ENCODE measurements at regions not wholly inside any gene's neighbourhood (a gene's known extent, or its start where the extent isn't known, plus 50 kb on each side); places are given as distances from the start of the nearest gene placed in this dataset.

- H3K4me3 ChIP-seq (ENCODE audit: low read depth, low read length): no peak overlapping the region
- no peak for TF ChIP-seq CTCF (IDR thresholded peaks at IDR 0.05; ENCODE audit: low read depth, low read length, missing control alignments)
- DNase-seq (ENCODE audit: low read depth): no peak
These were observed 54.2 kb upstream of the AMPD3 start for GRCh38 chr11:10400856-10401255.

- no peak for TF ChIP-seq CTCF (IDR thresholded peaks at IDR 0.05; ENCODE audit: low read depth, low read length, missing control alignments)
- DNase-seq (ENCODE audit: low read depth): no peak
- no peak overlapping the region for H3K4me3 ChIP-seq (ENCODE audit: low read depth, low read length)
These were observed 53.8 kb upstream of the AMPD3 start for GRCh38 chr11:10401256-10401655.

GRCh38 chr11:10401696-10402392 lies 53.2 kb upstream of the AMPD3 start:
- no peak for DNase-seq (ENCODE audit: low read depth)
- no peak for TF ChIP-seq CTCF (IDR thresholded peaks at IDR 0.05; ENCODE audit: low read depth, low read length, missing control alignments)
- no peak overlapping the region for H3K4me3 ChIP-seq (ENCODE audit: low read depth, low read length)

Data from GM12864 (cell line).